HG02642 (cell line): ENCODE measurements at regions not wholly inside any gene's neighbourhood (a gene's known extent, or its start where the extent isn't known, plus 50 kb on each side); places are given as distances from the start of the nearest gene placed in this dataset.
A peak's percentile ranks its signal among the peaks of the same experiment; 100 is the strongest.

Experiments used
- ATAC-seq: cut with Tn5 transposase; IDR thresholded peaks from one replicate; pipeline ENCODE4 v1.9.1; 2021; ENCODE audit warnings: mild to moderate bottlenecking; ENCODE audit not compliant: unreplicated experiment, poor library complexity

- ATAC-seq, result no peak
Observed at GRCh38 chr9:3733039-3733408, 207.2 kb upstream of the RFX3 start.

- ATAC-seq, result peak; percentile 90
Observed at GRCh38 chr9:3732077-3733038, 206.6 kb upstream of the RFX3 start.

GRCh38 chr9:3730511-3730922 lies 204.7 kb upstream of the RFX3 start:
- ATAC-seq, result no peak

GRCh38 chr9:3721096-3721495 lies 195.3 kb upstream of the RFX3 start:
- ATAC-seq, result no peak

- ATAC-seq, result no peak
Observed at GRCh38 chr9:3719286-3719685, 193.5 kb upstream of the RFX3 start.

GRCh38 chr9:3716415-3716814 lies 190.6 kb upstream of the RFX3 start:
- ATAC-seq, result no peak

- no peak for ATAC-seq
Observed at GRCh38 chr9:3708751-3709150, 182.9 kb upstream of the RFX3 start.

- ATAC-seq, result no peak
Observed at GRCh38 chr9:3704890-3705289, 179.1 kb upstream of the RFX3 start.

- ATAC-seq, result no peak
Observed at GRCh38 chr9:3700772-3701171, 175.0 kb upstream of the RFX3 start.

GRCh38 chr9:3699883-3700282 lies 174.1 kb upstream of the RFX3 start:
- no peak for ATAC-seq

GRCh38 chr9:3698531-3698930 lies 172.7 kb upstream of the RFX3 start:
- ATAC-seq, result no peak

- ATAC-seq, result no peak
Observed at GRCh38 chr9:3698076-3698475, 172.3 kb upstream of the RFX3 start.

GRCh38 chr9:3696368-3696767 lies 170.6 kb upstream of the RFX3 start:
- ATAC-seq, result no peak

GRCh38 chr9:3692606-3693005 lies 166.8 kb upstream of the RFX3 start:
- ATAC-seq, result no peak

GRCh38 chr9:3689555-3689954 lies 163.8 kb upstream of the RFX3 start:
- ATAC-seq, result no peak

GRCh38 chr9:3687145-3687544 lies 161.3 kb upstream of the RFX3 start:
- no peak for ATAC-seq

GRCh38 chr9:3682186-3682585 lies 156.4 kb upstream of the RFX3 start:
- ATAC-seq, result no peak

GRCh38 chr9:3677541-3677940 lies 151.7 kb upstream of the RFX3 start:
- no peak for ATAC-seq

- no peak for ATAC-seq
Observed at GRCh38 chr9:3676766-3677165, 151.0 kb upstream of the RFX3 start.

GRCh38 chr9:3675946-3676345 lies 150.1 kb upstream of the RFX3 start:
- no peak for ATAC-seq

- ATAC-seq, result no peak
Observed at GRCh38 chr9:3674561-3674960, 148.8 kb upstream of the RFX3 start.

- ATAC-seq, result no peak
Observed at GRCh38 chr9:3672399-3672798, 146.6 kb upstream of the RFX3 start.
